Effector memory CD8-positive, alpha-beta T cell (primary cell): ENCODE measurements at regions not wholly inside any gene's neighbourhood (a gene's known extent, or its start where the extent isn't known, plus 50 kb on each side); places are given as distances from the start of the nearest gene placed in this dataset.
A peak's percentile ranks its signal among the peaks of the same experiment; 100 is the strongest.
"Not testable (repeated sequence)": the region's sequence is repeated elsewhere in the genome, so short reads cannot be mapped to it uniquely, and the experiment has no call there.

Experiments used
- ATAC-seq: fragments of 150-1000 bp; cut with Tn5 transposase; replicated peaks from 2 replicates; pipeline ENCODE4 v1.10.0; 2021; ENCODE audit warnings: mild to moderate bottlenecking, moderate library complexity
- DNase-seq, 3 experiments: peaks; one replicate each; pipeline ENCODE4 v3.0.0; 2021
- H3K27ac Mint-ChIP-seq, 2 donors: one replicate each; pipeline ENCODE4 v1.8.0; 2022; ENCODE audit warnings: mild to moderate bottlenecking in 2 of 2, mixed read lengths in 2 of 2, moderate library complexity in 2 of 2
- H3K27me3 Mint-ChIP-seq, 2 donors: one replicate each; pipeline ENCODE4 v1.8.0; 2022; ENCODE audit warnings: mixed read lengths in 2 of 2
- H3K36me3 Mint-ChIP-seq: one replicate; pipeline ENCODE4 v1.8.0; 2022; ENCODE audit warnings: mild to moderate bottlenecking, moderate library complexity, mixed read lengths; ENCODE audit not compliant: insufficient read depth
- H3K4me1 Mint-ChIP-seq, 2 donors: one replicate each; pipeline ENCODE4 v1.8.0; 2022; ENCODE audit warnings: low read depth in 2 of 2, mixed read lengths in 2 of 2
- H3K4me3 Mint-ChIP-seq, 2 donors: one replicate each; pipeline ENCODE4 v1.8.0; 2022; ENCODE audit warnings: mild to moderate bottlenecking in 2 of 2, mixed read lengths in 2 of 2, moderate library complexity in 2 of 2
- H3K9me3 Mint-ChIP-seq, 2 donors: one replicate each; pipeline ENCODE4 v1.8.0; 2022; ENCODE audit warnings: mixed read lengths in 2 of 2

GRCh38 chr15:22134941-22135566 is 54.7 kb downstream of the OR4M2 start:
- not testable (repeated sequence) for H3K4me1 Mint-ChIP-seq, H3K36me3 Mint-ChIP-seq, H3K27ac Mint-ChIP-seq, DNase-seq, H3K4me3 Mint-ChIP-seq, H3K9me3 Mint-ChIP-seq, H3K27me3 Mint-ChIP-seq
- peak; percentile 84 for ATAC-seq

GRCh38 chr15:22137572-22137971 is 57.2 kb downstream of the OR4M2 start:
- not testable (repeated sequence) for H3K27ac Mint-ChIP-seq, H3K36me3 Mint-ChIP-seq, ATAC-seq, H3K9me3 Mint-ChIP-seq, H3K27me3 Mint-ChIP-seq, H3K4me3 Mint-ChIP-seq, DNase-seq, H3K4me1 Mint-ChIP-seq

- not testable (repeated sequence) for H3K4me1 Mint-ChIP-seq, DNase-seq, H3K36me3 Mint-ChIP-seq, ATAC-seq, H3K9me3 Mint-ChIP-seq, H3K4me3 Mint-ChIP-seq, H3K27ac Mint-ChIP-seq, H3K27me3 Mint-ChIP-seq
Measured at GRCh38 chr15:22141106-22141505, 60.8 kb downstream of the OR4M2 start.

GRCh38 chr15:22148109-22148508 is 67.8 kb downstream of the OR4M2 start:
- not testable (repeated sequence) for H3K27me3 Mint-ChIP-seq, H3K27ac Mint-ChIP-seq, H3K36me3 Mint-ChIP-seq, H3K9me3 Mint-ChIP-seq, H3K4me3 Mint-ChIP-seq, H3K4me1 Mint-ChIP-seq, DNase-seq
- peak; percentile 100 for ATAC-seq

- H3K36me3 Mint-ChIP-seq, ATAC-seq, DNase-seq, H3K27ac Mint-ChIP-seq, H3K4me3 Mint-ChIP-seq, H3K27me3 Mint-ChIP-seq, H3K4me1 Mint-ChIP-seq, H3K9me3 Mint-ChIP-seq: not testable (repeated sequence)
Measured at GRCh38 chr15:22158243-22158642, 77.9 kb downstream of the OR4M2 start.

- not testable (repeated sequence) for H3K27ac Mint-ChIP-seq, H3K4me3 Mint-ChIP-seq, DNase-seq, H3K9me3 Mint-ChIP-seq, H3K4me1 Mint-ChIP-seq, H3K27me3 Mint-ChIP-seq, H3K36me3 Mint-ChIP-seq
- ATAC-seq, result peak; percentile 66
Measured at GRCh38 chr15:22160283-22160682, 80.0 kb downstream of the OR4M2 start.

- not testable (repeated sequence) for H3K4me3 Mint-ChIP-seq, H3K36me3 Mint-ChIP-seq, H3K27ac Mint-ChIP-seq, H3K27me3 Mint-ChIP-seq, H3K9me3 Mint-ChIP-seq, DNase-seq, H3K4me1 Mint-ChIP-seq
- peak; percentile 78 for ATAC-seq
Measured at GRCh38 chr15:22160741-22161140, 80.4 kb downstream of the OR4M2 start.

- DNase-seq, H3K27me3 Mint-ChIP-seq, H3K27ac Mint-ChIP-seq, H3K36me3 Mint-ChIP-seq, H3K4me1 Mint-ChIP-seq, H3K9me3 Mint-ChIP-seq, H3K4me3 Mint-ChIP-seq: not testable (repeated sequence)
- peak; percentile 53 for ATAC-seq
Measured at GRCh38 chr15:22161398-22161797, 81.1 kb downstream of the OR4M2 start.

GRCh38 chr15:22163715-22164114 is 83.4 kb downstream of the OR4M2 start:
- DNase-seq, H3K4me1 Mint-ChIP-seq, H3K9me3 Mint-ChIP-seq, H3K27me3 Mint-ChIP-seq, H3K27ac Mint-ChIP-seq, H3K4me3 Mint-ChIP-seq, H3K36me3 Mint-ChIP-seq: not testable (repeated sequence)
- peak; percentile 36 for ATAC-seq

GRCh38 chr15:22167521-22167920 is 87.2 kb downstream of the OR4M2 start:
- H3K4me3 Mint-ChIP-seq, H3K9me3 Mint-ChIP-seq, H3K4me1 Mint-ChIP-seq, H3K27ac Mint-ChIP-seq, H3K36me3 Mint-ChIP-seq, H3K27me3 Mint-ChIP-seq: not testable (repeated sequence)
- DNase-seq, result peak in 1 of 3 experiments; percentile 0
- ATAC-seq, result peak; percentile 86

- not testable (repeated sequence) for H3K9me3 Mint-ChIP-seq, H3K27ac Mint-ChIP-seq, H3K27me3 Mint-ChIP-seq, DNase-seq, H3K4me3 Mint-ChIP-seq, H3K4me1 Mint-ChIP-seq, H3K36me3 Mint-ChIP-seq
- peak; percentile 86 for ATAC-seq
Measured at GRCh38 chr15:22173029-22173998, 93.0 kb downstream of the OR4M2 start.

- H3K27me3 Mint-ChIP-seq, H3K27ac Mint-ChIP-seq, DNase-seq, H3K4me3 Mint-ChIP-seq, H3K4me1 Mint-ChIP-seq, H3K9me3 Mint-ChIP-seq, H3K36me3 Mint-ChIP-seq: not testable (repeated sequence)
- peak; percentile 14 for ATAC-seq
Measured at GRCh38 chr15:22174088-22174487, 93.8 kb downstream of the OR4M2 start.

GRCh38 chr15:22177965-22178364 is 97.6 kb downstream of the OR4M2 start:
- DNase-seq, H3K27ac Mint-ChIP-seq, H3K27me3 Mint-ChIP-seq, H3K9me3 Mint-ChIP-seq, H3K4me1 Mint-ChIP-seq, H3K4me3 Mint-ChIP-seq, H3K36me3 Mint-ChIP-seq: not testable (repeated sequence)
- peak; percentile 51 for ATAC-seq

- H3K36me3 Mint-ChIP-seq, H3K9me3 Mint-ChIP-seq, H3K4me3 Mint-ChIP-seq, H3K4me1 Mint-ChIP-seq, H3K27me3 Mint-ChIP-seq, DNase-seq, H3K27ac Mint-ChIP-seq: not testable (repeated sequence)
- peak; percentile 76 for ATAC-seq
Measured at GRCh38 chr15:22178438-22178837, 98.1 kb downstream of the OR4M2 start.
